H9 (cell line): ENCODE measurements at regions not wholly inside any gene's neighbourhood (a gene's known extent, or its start where the extent isn't known, plus 50 kb on each side); places are given as distances from the start of the nearest gene placed in this dataset.

Source experiments
- DNase-seq: peaks from one replicate; pipeline ENCODE4 v3.0.0-alpha.2; 2017
- H2AFZ ChIP-seq: one replicate; pipeline ENCODE4 v1.6.1; 2013; ENCODE audit warnings: mild to moderate bottlenecking, low read length, control low read depth, moderate library complexity
- H2AK5ac ChIP-seq: 2 replicates; pipeline ENCODE4 v1.6.1; 2013; ENCODE audit warnings: low read length, control low read depth, mixed read lengths; ENCODE audit not compliant: insufficient read length
- H2BK120ac ChIP-seq: one replicate; pipeline ENCODE4 v1.6.1; 2013; ENCODE audit warnings: low read depth, mild to moderate bottlenecking, low read length, control low read depth, inconsistent platforms; ENCODE audit not compliant: poor library complexity, severe bottlenecking
- H2BK12ac ChIP-seq: 2 replicates; pipeline ENCODE4 v1.6.1; 2013; ENCODE audit warnings: low read length, control low read depth, mixed read lengths, low read depth; ENCODE audit not compliant: insufficient read length
- H2BK15ac ChIP-seq: 2 replicates; pipeline ENCODE4 v1.6.1; 2013; ENCODE audit warnings: low read depth, low read length, control low read depth
- H2BK20ac ChIP-seq: one replicate; pipeline ENCODE4 v1.6.1; 2013; ENCODE audit warnings: low read depth, mild to moderate bottlenecking, low read length, control low read depth, inconsistent platforms; ENCODE audit not compliant: poor library complexity, severe bottlenecking
- H2BK5ac ChIP-seq: 2 replicates; pipeline ENCODE4 v1.6.1; 2013; ENCODE audit warnings: low read length, control low read depth, mixed read lengths; ENCODE audit not compliant: insufficient read length
- H3K14ac ChIP-seq: 2 replicates; pipeline ENCODE4 v1.6.1; 2013; ENCODE audit warnings: low read length, control low read depth; ENCODE audit not compliant: insufficient read depth
- H3K18ac ChIP-seq: 2 replicates; pipeline ENCODE4 v1.6.1; 2013; ENCODE audit warnings: low read depth, mild to moderate bottlenecking, mixed read lengths, low read length, control low read depth; ENCODE audit not compliant: insufficient read length
- H3K23ac ChIP-seq: 2 replicates; pipeline ENCODE4 v1.6.1; 2013; ENCODE audit warnings: low read length, control low read depth, mixed read lengths, low read depth; ENCODE audit not compliant: insufficient read length
- H3K23me2 ChIP-seq: 2 replicates; pipeline ENCODE4 v1.6.1; 2013; ENCODE audit warnings: low read depth, mild to moderate bottlenecking, mixed read lengths, low read length, control low read depth; ENCODE audit not compliant: insufficient read length, poor library complexity, severe bottlenecking
- H3K27ac ChIP-seq: 2 replicates; pipeline ENCODE4 v1.5.1; 2013; ENCODE audit warnings: low read length, control low read depth, mixed read lengths, low read depth; ENCODE audit not compliant: insufficient read length
- H3K27me3 ChIP-seq: 2 replicates; pipeline ENCODE4 v1.6.1; 2013; ENCODE audit warnings: low read length, control low read depth, inconsistent platforms; ENCODE audit not compliant: insufficient read depth
- H3K4ac ChIP-seq: 2 replicates; pipeline ENCODE4 v1.6.1; 2013; ENCODE audit warnings: low read depth, mild to moderate bottlenecking, control low read depth, inconsistent platforms, low read length, moderate library complexity
- H3K4me1 ChIP-seq: 2 replicates; pipeline ENCODE4 v1.6.1; 2013; ENCODE audit warnings: low read length, control low read depth, inconsistent platforms; ENCODE audit not compliant: insufficient read depth
- H3K4me2 ChIP-seq: 2 replicates; pipeline ENCODE4 v1.6.1; 2013; ENCODE audit warnings: low read length, control low read depth, mixed read lengths; ENCODE audit not compliant: insufficient read length, insufficient read depth
- H3K56ac ChIP-seq: 2 replicates; pipeline ENCODE4 v1.6.1; 2013; ENCODE audit warnings: low read depth, mild to moderate bottlenecking, mixed read lengths, low read length, control low read depth; ENCODE audit not compliant: insufficient read length
- H3K79me1 ChIP-seq: 2 replicates; pipeline ENCODE4 v1.6.1; 2013; ENCODE audit warnings: low read depth, mild to moderate bottlenecking, moderate library complexity, low read length, control low read depth, inconsistent platforms; ENCODE audit not compliant: insufficient read depth, poor library complexity, severe bottlenecking
- H3K79me2 ChIP-seq: 2 replicates; pipeline ENCODE4 v1.6.1; 2013; ENCODE audit warnings: low read length, control low read depth, inconsistent platforms; ENCODE audit not compliant: insufficient read depth
- H3K9ac ChIP-seq: 2 replicates; pipeline ENCODE4 v1.6.1; 2013; ENCODE audit warnings: low read length, control low read depth, mixed read lengths; ENCODE audit not compliant: insufficient read length; ENCODE audit errors: extremely low read depth
- H3K9me3 ChIP-seq: one replicate; pipeline ENCODE4 v1.6.1; 2013; ENCODE audit warnings: low read depth, low read length, inconsistent platforms; ENCODE audit not compliant: control insufficient read depth
- H3T11ph ChIP-seq: one replicate; pipeline ENCODE4 v1.6.1; 2013; ENCODE audit warnings: mild to moderate bottlenecking, low read length, control low read depth, inconsistent platforms
- H4K20me1 ChIP-seq: one replicate; pipeline ENCODE4 v1.6.1; 2013; ENCODE audit not compliant: control insufficient read depth, insufficient read length, insufficient read depth
- H4K5ac ChIP-seq: 2 replicates; pipeline ENCODE4 v1.6.1; 2013; ENCODE audit warnings: low read depth, mild to moderate bottlenecking, mixed read lengths, low read length, control low read depth; ENCODE audit not compliant: insufficient read length
- H4K8ac ChIP-seq: replicated peaks from 2 replicates; pipeline ENCODE4 v1.6.1; 2013; ENCODE audit warnings: low read length, control low read depth, mixed read lengths, low read depth; ENCODE audit not compliant: insufficient read length
- H4K91ac ChIP-seq: 2 replicates; pipeline ENCODE4 v1.6.1; 2013; ENCODE audit warnings: low read depth, mild to moderate bottlenecking, moderate library complexity, mixed read lengths, low read length, control low read depth; ENCODE audit not compliant: insufficient read length
- H3K27ac Mint-ChIP-seq, 3 experiments: 2 replicates in 2 of 3; 3 replicates in 1 of 3; pipeline ENCODE4 v1.8.0; 2020 to 2021; ENCODE audit warnings: mixed read lengths in 3 of 3, mild to moderate bottlenecking in 1 of 3, moderate library complexity in 1 of 3
- H3K27me3 Mint-ChIP-seq: 2 replicates; pipeline ENCODE4 v1.8.0; 2021; ENCODE audit warnings: low read depth, mild to moderate bottlenecking, moderate library complexity, mixed read lengths
- H3K36me3 Mint-ChIP-seq, 3 experiments: 2 replicates in 2 of 3; 3 replicates in 1 of 3; pipeline ENCODE4 v1.8.0; 2020 to 2021; ENCODE audit warnings: low read depth in 3 of 3, mixed read lengths in 3 of 3; ENCODE audit not compliant: insufficient read depth in 1 of 3
- H3K4me1 Mint-ChIP-seq, 2 experiments: 2 replicates each; pipeline ENCODE4 v1.8.0; 2020; ENCODE audit warnings: mixed read lengths in 2 of 2
- H3K4me3 Mint-ChIP-seq, 2 experiments: 2 replicates in 1 of 2; 3 replicates in 1 of 2; pipeline ENCODE4 v1.8.0; 2020 to 2021; ENCODE audit warnings: mild to moderate bottlenecking in 2 of 2, mixed read lengths in 2 of 2, moderate library complexity in 1 of 2
- H3K9me3 Mint-ChIP-seq, 2 experiments: 2 replicates in 1 of 2; 3 replicates in 1 of 2; pipeline ENCODE4 v1.8.0; 2020; ENCODE audit warnings: mild to moderate bottlenecking in 2 of 2, mixed read lengths in 2 of 2, moderate library complexity in 1 of 2
- WGBS: extraction: QIAGEN DNeasy Blood & Tissue Kit; methylation state at CpG from one replicate; pipeline ENCODE4 v1.1.7; 2013; ENCODE audit warnings: missing lambda C conversion rate, low lambda C conversion rate, mixed read lengths; ENCODE audit not compliant: insufficient read length; ENCODE audit errors: extremely low coverage; 5-methylcytosine and 5-hydroxymethylcytosine counted together
- TF ChIP-seq, protein P1 (sequence below): fragments of 200-600 bp; sonication (generic); conservative IDR thresholded peaks from 3 replicates; pipeline ENCODE4 v1.8.0; 2021; ENCODE audit warnings: antibody characterized with exemption, mild to moderate bottlenecking

DNA sequence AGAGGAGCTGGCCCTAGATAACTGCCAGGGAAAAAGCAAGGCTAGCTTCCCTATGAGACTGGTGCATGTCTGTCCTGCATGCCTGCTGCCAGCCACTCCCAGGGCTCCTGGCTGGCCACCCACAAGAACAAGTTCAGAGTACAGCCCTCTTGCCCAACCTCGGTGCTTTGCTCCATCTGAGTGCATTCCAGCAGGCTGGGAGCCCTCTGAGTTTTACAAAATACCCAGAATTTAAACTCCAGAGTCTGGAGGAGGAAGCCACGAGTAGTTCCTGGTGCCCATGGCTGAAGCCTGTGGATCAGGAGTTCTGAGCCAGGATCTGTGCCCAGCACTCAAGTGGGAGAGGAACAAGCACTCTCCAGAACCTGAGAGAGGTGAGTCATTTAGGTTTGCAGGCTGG lies 111.6 kb downstream of the MAGEE2 start:
- no peak overlapping the region for H2AFZ ChIP-seq
- H3K9me3 ChIP-seq, result peaks cover 16% of the 10 kb centered on the region
- H3K9ac ChIP-seq, result no peak overlapping the region
- no peaks in the 10 kb centered on the region for H3K27me3 ChIP-seq
- no peaks in the 10 kb centered on the region for H3K4me1 Mint-ChIP-seq
- no peak overlapping the region for H3K4ac ChIP-seq
- TF ChIP-seq, protein P1, sequence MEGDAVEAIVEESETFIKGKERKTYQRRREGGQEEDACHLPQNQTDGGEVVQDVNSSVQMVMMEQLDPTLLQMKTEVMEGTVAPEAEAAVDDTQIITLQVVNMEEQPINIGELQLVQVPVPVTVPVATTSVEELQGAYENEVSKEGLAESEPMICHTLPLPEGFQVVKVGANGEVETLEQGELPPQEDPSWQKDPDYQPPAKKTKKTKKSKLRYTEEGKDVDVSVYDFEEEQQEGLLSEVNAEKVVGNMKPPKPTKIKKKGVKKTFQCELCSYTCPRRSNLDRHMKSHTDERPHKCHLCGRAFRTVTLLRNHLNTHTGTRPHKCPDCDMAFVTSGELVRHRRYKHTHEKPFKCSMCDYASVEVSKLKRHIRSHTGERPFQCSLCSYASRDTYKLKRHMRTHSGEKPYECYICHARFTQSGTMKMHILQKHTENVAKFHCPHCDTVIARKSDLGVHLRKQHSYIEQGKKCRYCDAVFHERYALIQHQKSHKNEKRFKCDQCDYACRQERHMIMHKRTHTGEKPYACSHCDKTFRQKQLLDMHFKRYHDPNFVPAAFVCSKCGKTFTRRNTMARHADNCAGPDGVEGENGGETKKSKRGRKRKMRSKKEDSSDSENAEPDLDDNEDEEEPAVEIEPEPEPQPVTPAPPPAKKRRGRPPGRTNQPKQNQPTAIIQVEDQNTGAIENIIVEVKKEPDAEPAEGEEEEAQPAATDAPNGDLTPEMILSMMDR, result no peak
- no CpG with 5 or more reads among the region's 2 CpGs for WGBS
- H2BK15ac ChIP-seq, result no peak overlapping the region
- H2BK12ac ChIP-seq, result no peak overlapping the region
- no peak for DNase-seq
- peaks cover 61 to 72% of the 10 kb centered on the region in 2 experiments for H3K9me3 Mint-ChIP-seq
- H3K27ac ChIP-seq, result no peak overlapping the region
- H3K79me1 ChIP-seq, result no peaks in the 10 kb centered on the region
- no peak overlapping the region for H2BK5ac ChIP-seq
- no peak overlapping the region for H3K4me3 Mint-ChIP-seq
- no peak overlapping the region for H3K23ac ChIP-seq
- no peak overlapping the region for H3K4me2 ChIP-seq
- H3K27me3 Mint-ChIP-seq, result no peaks in the 10 kb centered on the region; the same call in 1 of the 2 replicates
- H3T11ph ChIP-seq, result no peak overlapping the region
- H2AK5ac ChIP-seq, result no peak overlapping the region
- H4K20me1 ChIP-seq, result no peaks in the 10 kb centered on the region
- H4K5ac ChIP-seq, result no peak overlapping the region
- H3K56ac ChIP-seq, result no peak overlapping the region
- H3K18ac ChIP-seq, result no peak overlapping the region
- H4K91ac ChIP-seq, result no peak overlapping the region
- no peak overlapping the region for H2BK120ac ChIP-seq
- H3K79me2 ChIP-seq, result no peaks in the 10 kb centered on the region
- no peak overlapping the region for H3K14ac ChIP-seq
- H3K23me2 ChIP-seq, result no peaks in the 10 kb centered on the region
- H4K8ac ChIP-seq, result no peak overlapping the region
- H3K27ac Mint-ChIP-seq, result no peak overlapping the region
- peaks cover 9 to 22% (median 13%) of the 10 kb centered on the region in 3 experiments; a peak in 6 of 7 replicates for H3K36me3 Mint-ChIP-seq
- H3K4me1 ChIP-seq, result no peaks in the 10 kb centered on the region
- no peak overlapping the region for H2BK20ac ChIP-seq
